Sigmoid colon (tissue), 4 donors: ENCODE measurements at regions not wholly inside any gene's neighbourhood (a gene's known extent, or its start where the extent isn't known, plus 50 kb on each side); places are given as distances from the start of the nearest gene placed in this dataset.

Experiments
- EP300 ChIP-seq, 4 donors: sonication (generic); formaldehyde crosslinking; IDR thresholded peaks; one replicate each; pipeline ENCODE4 v1.6.1; 2017; ENCODE audit warnings: antibody characterized with exemption in 4 of 4
- POLR2AphosphoS5 ChIP-seq, 4 donors: sonication (generic); formaldehyde crosslinking; IDR thresholded peaks; one replicate each; pipeline ENCODE4 v1.6.1; 2017; ENCODE audit warnings: antibody characterized with exemption in 4 of 4
- TF ChIP-seq, protein P1 (sequence below), 4 experiments: fragments of 450-650 bp in 3 of 4; fragments of 200-600 bp in 1 of 4; IDR thresholded peaks; one replicate each; pipeline ENCODE4 v1.5.1; 2016 to 2019; ENCODE audit warnings: antibody characterized with exemption in 4 of 4, mild to moderate bottlenecking in 3 of 4, moderate library complexity in 2 of 4

DNA sequence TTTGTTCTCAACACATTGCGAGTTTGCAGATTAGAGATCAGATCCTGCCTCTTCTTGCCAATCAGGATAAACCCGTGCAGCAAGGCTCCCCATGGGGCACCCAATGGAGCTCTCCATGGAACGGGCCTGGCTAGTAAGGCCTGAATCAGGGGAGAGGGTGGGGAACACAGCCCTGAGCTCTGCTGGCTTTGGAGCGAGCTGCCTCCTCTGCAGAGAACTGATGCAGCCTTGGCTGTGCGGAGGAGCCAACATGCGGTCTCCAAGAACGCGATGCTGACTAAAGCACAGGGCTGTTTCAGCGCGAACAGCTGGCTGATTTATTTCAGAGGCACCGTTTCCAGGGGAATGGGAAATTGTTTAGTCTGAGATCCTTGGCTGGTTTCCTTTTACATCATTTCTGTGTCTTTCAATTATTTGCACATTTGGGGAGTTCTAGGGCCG, 139.7 kb downstream of the TSEN15 start:
- TF ChIP-seq, protein P1, sequence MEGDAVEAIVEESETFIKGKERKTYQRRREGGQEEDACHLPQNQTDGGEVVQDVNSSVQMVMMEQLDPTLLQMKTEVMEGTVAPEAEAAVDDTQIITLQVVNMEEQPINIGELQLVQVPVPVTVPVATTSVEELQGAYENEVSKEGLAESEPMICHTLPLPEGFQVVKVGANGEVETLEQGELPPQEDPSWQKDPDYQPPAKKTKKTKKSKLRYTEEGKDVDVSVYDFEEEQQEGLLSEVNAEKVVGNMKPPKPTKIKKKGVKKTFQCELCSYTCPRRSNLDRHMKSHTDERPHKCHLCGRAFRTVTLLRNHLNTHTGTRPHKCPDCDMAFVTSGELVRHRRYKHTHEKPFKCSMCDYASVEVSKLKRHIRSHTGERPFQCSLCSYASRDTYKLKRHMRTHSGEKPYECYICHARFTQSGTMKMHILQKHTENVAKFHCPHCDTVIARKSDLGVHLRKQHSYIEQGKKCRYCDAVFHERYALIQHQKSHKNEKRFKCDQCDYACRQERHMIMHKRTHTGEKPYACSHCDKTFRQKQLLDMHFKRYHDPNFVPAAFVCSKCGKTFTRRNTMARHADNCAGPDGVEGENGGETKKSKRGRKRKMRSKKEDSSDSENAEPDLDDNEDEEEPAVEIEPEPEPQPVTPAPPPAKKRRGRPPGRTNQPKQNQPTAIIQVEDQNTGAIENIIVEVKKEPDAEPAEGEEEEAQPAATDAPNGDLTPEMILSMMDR (IDR thresholded peaks at IDR 0.05), result no peak
- no peak for TF ChIP-seq EP300 (IDR thresholded peaks at IDR 0.05)
- TF ChIP-seq POLR2AphosphoS5 (IDR thresholded peaks at IDR 0.05), result peak in 3 of 4 donors; percentile 48 to 58 (median 56)
